ENCODE measurements at regions not wholly inside any gene's neighbourhood (a gene's known extent, or its start where the extent isn't known, plus 50 kb on each side); places are given as distances from the start of the nearest gene placed in this dataset.

GRCh38 chr7:25663877-25664276 lies 435.6 kb upstream of the NPVF start:
- Mint-ChIP-seq H3K4me3 (no peak overlapping the region), H3K9me3 (no peaks in the 10 kb centered on the region), H3K27me3 (peaks cover 8% of the 10 kb centered on the region), H3K27ac (no peak overlapping the region), H3K36me3 (no peaks in the 10 kb centered on the region), H3K4me1 (no peaks in the 10 kb centered on the region)
- no peak for ATAC-seq (ENCODE audit: low read depth)
- POLR2A ChIA-PET, result no interaction called here
- no peak for DNase-seq

GRCh38 chr7:25664593-25664992 lies 436.3 kb upstream of the NPVF start:
- Mint-ChIP-seq H3K9me3 (no peaks in the 10 kb centered on the region), H3K27me3 (peaks cover 5% of the 10 kb centered on the region), H3K27ac (no peak overlapping the region), H3K4me3 (no peak overlapping the region), H3K4me1 (no peaks in the 10 kb centered on the region), H3K36me3 (no peaks in the 10 kb centered on the region)
- POLR2A ChIA-PET, result no interaction called here
- ATAC-seq (ENCODE audit: low read depth) (no peak), DNase-seq (no peak)

GRCh38 chr7:25665374-25665773 lies 437.1 kb upstream of the NPVF start:
- no peaks in the 10 kb centered on the region for H3K36me3 Mint-ChIP-seq
- POLR2A ChIA-PET, result no interaction called here
- H3K4me3 Mint-ChIP-seq, result no peak overlapping the region
- no peaks in the 10 kb centered on the region for H3K9me3 Mint-ChIP-seq
- ATAC-seq (ENCODE audit: low read depth) (no peak), DNase-seq (no peak)
- no peak overlapping the region for H3K27ac Mint-ChIP-seq
- no peaks in the 10 kb centered on the region for H3K4me1 Mint-ChIP-seq
- H3K27me3 Mint-ChIP-seq, result peaks cover 7% of the 10 kb centered on the region

GRCh38 chr7:25665903-25666670 lies 437.8 kb upstream of the NPVF start:
- Mint-ChIP-seq H3K4me3 (no peak overlapping the region), H3K4me1 (no peaks in the 10 kb centered on the region), H3K36me3 (no peaks in the 10 kb centered on the region), H3K27me3 (peaks cover 9% of the 10 kb centered on the region), H3K27ac (no peak overlapping the region), H3K9me3 (no peaks in the 10 kb centered on the region)
- ATAC-seq (ENCODE audit: low read depth), result no peak
- no peak for DNase-seq
- POLR2A ChIA-PET, result no interaction called here

- Mint-ChIP-seq H3K9me3 (no peaks in the 10 kb centered on the region), H3K27ac (no peak overlapping the region), H3K4me1 (no peaks in the 10 kb centered on the region), H3K36me3 (no peaks in the 10 kb centered on the region), H3K27me3 (peaks cover 9% of the 10 kb centered on the region), H3K4me3 (no peak overlapping the region)
- POLR2A ChIA-PET, result no interaction called here
- no peak for DNase-seq
- no peak for ATAC-seq (ENCODE audit: low read depth)
Observed at GRCh38 chr7:25666671-25667060, 438.4 kb upstream of the NPVF start.

GRCh38 chr7:25669281-25669781 lies 441.0 kb upstream of the NPVF start:
- Mint-ChIP-seq H3K9me3 (no peaks in the 10 kb centered on the region), H3K4me3 (no peak overlapping the region), H3K4me1 (no peaks in the 10 kb centered on the region), H3K36me3 (no peaks in the 10 kb centered on the region), H3K27ac (no peak overlapping the region), H3K27me3 (peaks cover 10% of the 10 kb centered on the region)
- POLR2A ChIA-PET, result no interaction called here
- DNase-seq (no peak), ATAC-seq (ENCODE audit: low read depth) (no peak)

GRCh38 chr7:25669961-25670841 lies 441.9 kb upstream of the NPVF start:
- H3K36me3 Mint-ChIP-seq, result no peaks in the 10 kb centered on the region
- POLR2A ChIA-PET, result no interaction called here
- H3K27me3 Mint-ChIP-seq, result peaks cover 8% of the 10 kb centered on the region
- no peak for ATAC-seq (ENCODE audit: low read depth)
- DNase-seq, result no peak
- H3K4me1 Mint-ChIP-seq, result no peaks in the 10 kb centered on the region
- no peak overlapping the region for H3K4me3 Mint-ChIP-seq
- no peaks in the 10 kb centered on the region for H3K9me3 Mint-ChIP-seq
- H3K27ac Mint-ChIP-seq, result no peak overlapping the region

GRCh38 chr7:25671111-25671510 lies 442.8 kb upstream of the NPVF start:
- H3K4me3 Mint-ChIP-seq, result no peak overlapping the region
- peaks cover 8% of the 10 kb centered on the region for H3K27me3 Mint-ChIP-seq
- H3K4me1 Mint-ChIP-seq, result no peaks in the 10 kb centered on the region
- DNase-seq, result no peak
- H3K36me3 Mint-ChIP-seq, result no peaks in the 10 kb centered on the region
- ATAC-seq (ENCODE audit: low read depth), result no peak
- H3K9me3 Mint-ChIP-seq, result no peaks in the 10 kb centered on the region
- H3K27ac Mint-ChIP-seq, result no peak overlapping the region
- POLR2A ChIA-PET, result no interaction called here

- no peak overlapping the region for H3K27ac Mint-ChIP-seq
- H3K4me3 Mint-ChIP-seq, result no peak overlapping the region
- H3K27me3 Mint-ChIP-seq, result peaks cover 10% of the 10 kb centered on the region
- DNase-seq (no peak), ATAC-seq (ENCODE audit: low read depth) (no peak)
- no peaks in the 10 kb centered on the region for H3K9me3 Mint-ChIP-seq
- POLR2A ChIA-PET, result no interaction called here
- no peaks in the 10 kb centered on the region for H3K4me1 Mint-ChIP-seq
- H3K36me3 Mint-ChIP-seq, result no peaks in the 10 kb centered on the region
Observed at GRCh38 chr7:25672496-25672895, 444.2 kb upstream of the NPVF start.

- H3K4me1 Mint-ChIP-seq, result no peaks in the 10 kb centered on the region
- no peak for ATAC-seq (ENCODE audit: low read depth)
- H3K9me3 Mint-ChIP-seq, result no peaks in the 10 kb centered on the region
- no peak for DNase-seq
- H3K36me3 Mint-ChIP-seq, result no peaks in the 10 kb centered on the region
- POLR2A ChIA-PET, result no interaction called here
- no peak overlapping the region for H3K27ac Mint-ChIP-seq
- peaks cover 6% of the 10 kb centered on the region for H3K27me3 Mint-ChIP-seq
- H3K4me3 Mint-ChIP-seq, result no peak overlapping the region
Observed at GRCh38 chr7:25675789-25676474, 447.6 kb upstream of the NPVF start.

- no peak for ATAC-seq (ENCODE audit: low read depth)
Observed at GRCh38 chr7:25677595-25677994, 449.3 kb upstream of the NPVF start.

GRCh38 chr7:25678215-25678614 lies 449.9 kb upstream of the NPVF start:
- POLR2A ChIA-PET, result no interaction called here
- peaks cover 2% of the 10 kb centered on the region for H3K4me1 Mint-ChIP-seq
- H3K27me3 Mint-ChIP-seq, result peaks cover 5% of the 10 kb centered on the region
- H3K36me3 Mint-ChIP-seq, result no peaks in the 10 kb centered on the region
- DNase-seq (no peak), ATAC-seq (ENCODE audit: low read depth) (no peak)
- H3K9me3 Mint-ChIP-seq, result peaks cover 3% of the 10 kb centered on the region
- no peak overlapping the region for H3K27ac Mint-ChIP-seq
- H3K4me3 Mint-ChIP-seq, result no peak overlapping the region

More at GRCh38 chr7:25677595-25677994, 449.3 kb upstream of the NPVF start:
- Mint-ChIP-seq H3K4me3 (no peak overlapping the region), H3K27ac (no peak overlapping the region), H3K27me3 (peaks cover 6% of the 10 kb centered on the region), H3K4me1 (no peaks in the 10 kb centered on the region), H3K36me3 (no peaks in the 10 kb centered on the region), H3K9me3 (peaks cover 3% of the 10 kb centered on the region)
- POLR2A ChIA-PET, result no interaction called here
- no peak for DNase-seq

GRCh38 chr7:25680636-25681035 lies 452.4 kb upstream of the NPVF start:
- no peak for ATAC-seq (ENCODE audit: low read depth)
- H3K4me3 Mint-ChIP-seq, result no peak overlapping the region
- peaks cover 3% of the 10 kb centered on the region for H3K9me3 Mint-ChIP-seq
- peaks cover 8% of the 10 kb centered on the region for H3K4me1 Mint-ChIP-seq
- no peaks in the 10 kb centered on the region for H3K36me3 Mint-ChIP-seq
- no peak for DNase-seq
- H3K27ac Mint-ChIP-seq, result no peak overlapping the region
- H3K27me3 Mint-ChIP-seq, result peaks cover 1% of the 10 kb centered on the region
- POLR2A ChIA-PET, result no interaction called here

All from activated naive CD8-positive, alpha-beta T cell treated with anti-CD3 and anti-CD28 coated beads, Interleukin-2, amount 10 ng/mL, durations not matched to agents 7 days and 5 days (primary cell).